IMR-90 (cell line): ENCODE measurements at regions not wholly inside any gene's neighbourhood (a gene's known extent, or its start where the extent isn't known, plus 50 kb on each side); places are given as distances from the start of the nearest gene placed in this dataset.

Experiments
- ATAC-seq: fragments of 200-7000 bp; cut with Tn5 transposase; 2 replicates; pipeline ENCODE4 v1.9.1; 2020; ENCODE audit warnings: low read depth, mild to moderate bottlenecking, moderate library complexity
- BruUV-seq: library from RNA; stranded (reverse); fragments of 400-500 nt; replicated peaks from 2 replicates; lab custom pipeline; 2021; lab: Mats Ljungman, UMichigan
- CTCF ChIA-PET: fragments of 300-600 bp; formaldehyde crosslinking; extraction: SDS; loops from one replicate; lab custom pipeline; 2021; ENCODE audit warnings: antibody characterized with exemption; lab: Yijun Ruan, JAX
- POLR2A ChIA-PET: fragments of 300-600 bp; sonication (Branson Sonifier 250); formaldehyde crosslinking; loops from one replicate; lab custom pipeline; 2022; ENCODE audit warnings: antibody characterized with exemption; ENCODE audit not compliant: unreplicated experiment; lab: Charles Lee
- DNase-seq: peaks from one replicate; pipeline ENCODE4 v3.0.0; 2013
- H2AFZ ChIP-seq: replicated peaks from 2 replicates; pipeline ENCODE3; 2013; ENCODE audit warnings: low read length, mild to moderate bottlenecking; ENCODE audit not compliant: poor library complexity
- H2AK5ac ChIP-seq: 2 replicates; pipeline ENCODE4 v1.6.1; 2013; ENCODE audit warnings: low read depth, low read length, inconsistent platforms
- H2AK9ac ChIP-seq: replicated peaks from 2 replicates; pipeline ENCODE3; 2013; ENCODE audit warnings: mild to moderate bottlenecking, low read depth, low read length, moderate library complexity; ENCODE audit not compliant: poor library complexity
- H2BK120ac ChIP-seq: 2 replicates; pipeline ENCODE4 v1.6.1; 2013; ENCODE audit warnings: low read depth, low read length, inconsistent platforms
- H2BK15ac ChIP-seq: 3 replicates; pipeline ENCODE4 v1.6.1; 2013; ENCODE audit warnings: low read depth, low read length, inconsistent platforms
- H2BK20ac ChIP-seq: 2 replicates; pipeline ENCODE4 v1.6.1; 2013; ENCODE audit warnings: low read depth, mild to moderate bottlenecking, inconsistent platforms, low read length, moderate library complexity
- H2BK5ac ChIP-seq: 2 replicates; pipeline ENCODE4 v1.6.1; 2013; ENCODE audit warnings: mild to moderate bottlenecking, low read depth, low read length, inconsistent platforms; ENCODE audit not compliant: poor library complexity, severe bottlenecking
- H3K14ac ChIP-seq: replicated peaks from 2 replicates; pipeline ENCODE4 v1.6.1; 2013; ENCODE audit warnings: low read depth, low read length, inconsistent platforms
- H3K18ac ChIP-seq: 2 replicates; pipeline ENCODE4 v1.6.1; 2013; ENCODE audit warnings: low read depth, low read length, control low read depth
- H3K23ac ChIP-seq: 2 replicates; pipeline ENCODE4 v1.6.1; 2013; ENCODE audit warnings: low read depth, low read length, inconsistent platforms
- H3K27ac ChIP-seq: 2 replicates; pipeline ENCODE4 v1.5.1; 2013; ENCODE audit warnings: mild to moderate bottlenecking, control low read depth, low read length; ENCODE audit not compliant: insufficient read depth
- H3K27me3 ChIP-seq: 2 replicates; pipeline ENCODE4 v1.6.1; 2013; ENCODE audit warnings: low read length; ENCODE audit not compliant: control insufficient read depth, insufficient read depth
- H3K36me3 ChIP-seq: 2 replicates; pipeline ENCODE4 v1.6.1; 2013; ENCODE audit warnings: low read length, mixed read lengths; ENCODE audit not compliant: control insufficient read depth, insufficient read depth
- H3K4ac ChIP-seq: 2 replicates; pipeline ENCODE4 v1.6.1; 2013; ENCODE audit warnings: low read depth, low read length, inconsistent platforms
- H3K4me1 ChIP-seq: 2 replicates; pipeline ENCODE4 v1.6.1; 2013; ENCODE audit warnings: low read length, mixed read lengths; ENCODE audit not compliant: control insufficient read depth, insufficient read depth
- H3K4me2 ChIP-seq: 2 replicates; pipeline ENCODE4 v1.6.1; 2013; ENCODE audit warnings: low read depth, mild to moderate bottlenecking, control low read depth, low read length, moderate library complexity
- H3K4me3 ChIP-seq: 2 replicates; pipeline ENCODE4 v1.5.1; 2013; ENCODE audit warnings: low read depth, mild to moderate bottlenecking, control low read depth, low read length, moderate library complexity; ENCODE audit not compliant: insufficient read depth
- H3K56ac ChIP-seq: 2 replicates; pipeline ENCODE4 v1.6.1; 2013; ENCODE audit warnings: low read length, inconsistent platforms; ENCODE audit not compliant: insufficient read depth; ENCODE audit errors: extremely low read depth
- H3K79me1 ChIP-seq, 2 experiments: 2 replicates each; pipeline ENCODE4 v1.6.1; 2013; ENCODE audit warnings: low read length in 2 of 2, inconsistent platforms in 1 of 2, low read depth in 1 of 2
- H3K9ac ChIP-seq: 2 replicates; pipeline ENCODE4 v1.6.1; 2013; ENCODE audit warnings: low read depth, low read length, control low read depth
- H3K9me1 ChIP-seq: 2 replicates; pipeline ENCODE4 v1.6.1; 2013; ENCODE audit warnings: low read length, inconsistent platforms; ENCODE audit not compliant: insufficient read depth
- H3K9me3 ChIP-seq: 2 replicates; pipeline ENCODE4 v1.6.1; 2013; ENCODE audit warnings: low read length; ENCODE audit not compliant: control insufficient read depth, insufficient read depth
- H4K20me1 ChIP-seq: 2 replicates; pipeline ENCODE4 v1.6.1; 2013; ENCODE audit warnings: low read length, inconsistent platforms; ENCODE audit not compliant: insufficient read depth
- H4K5ac ChIP-seq: 2 replicates; pipeline ENCODE4 v1.6.1; 2013; ENCODE audit warnings: mild to moderate bottlenecking, low read depth, low read length, control low read depth
- H4K8ac ChIP-seq, 2 experiments: 2 replicates each; pipeline ENCODE4 v1.6.1; 2013; ENCODE audit warnings: low read depth in 2 of 2, low read length in 2 of 2, control low read depth in 1 of 2, inconsistent platforms in 1 of 2
- H4K91ac ChIP-seq: 2 replicates; pipeline ENCODE4 v1.6.1; 2013; ENCODE audit warnings: low read depth, low read length, inconsistent platforms; ENCODE audit not compliant: insufficient read depth
- BHLHE40 ChIP-seq: fragments of 150-350 bp; IDR thresholded peaks from 2 replicates; pipeline ENCODE4 v1.6.1; 2016; ENCODE audit warnings: mild to moderate bottlenecking, low read depth, low read length
- CEBPB ChIP-seq: IDR thresholded peaks from 2 replicates; pipeline ENCODE4 v1.6.1; 2012; ENCODE audit warnings: low read depth, low read length, improper control_type of control experiment
- CHD1 ChIP-seq: IDR thresholded peaks from 2 replicates; pipeline ENCODE4 v1.6.1; 2012; ENCODE audit warnings: low read depth, low read length, improper control_type of control experiment
- CTCF ChIP-seq: conservative IDR thresholded peaks from 2 replicates; pipeline ENCODE4 v1.5.1; 2012; ENCODE audit warnings: mild to moderate bottlenecking, low read depth, low read length, improper control_type of control experiment
- ELK1 ChIP-seq: fragments of 150-350 bp; IDR thresholded peaks from 2 replicates; pipeline ENCODE4 v1.6.1; 2016; ENCODE audit warnings: low read depth, mild to moderate bottlenecking, low read length, moderate library complexity, borderline replicate concordance
- FOS ChIP-seq: fragments of 150-350 bp; IDR thresholded peaks from 2 replicates; pipeline ENCODE4 v1.6.1; 2016; ENCODE audit warnings: low read depth, low read length
- MAFK ChIP-seq: IDR thresholded peaks from 2 replicates; pipeline ENCODE4 v1.6.1; 2012; ENCODE audit warnings: low read depth, low read length, improper control_type of control experiment
- MAZ ChIP-seq: IDR thresholded peaks from 2 replicates; pipeline ENCODE4 v1.6.1; 2012; ENCODE audit warnings: low read depth, mild to moderate bottlenecking, low read length, improper control_type of control experiment, moderate library complexity, borderline replicate concordance
- MXI1 ChIP-seq: IDR thresholded peaks from 2 replicates; pipeline ENCODE4 v1.6.1; 2012; ENCODE audit warnings: low read depth, mild to moderate bottlenecking, low read length, moderate library complexity, borderline replicate concordance
- NFE2L2 ChIP-seq: fragments of 150-350 bp; IDR thresholded peaks from 2 replicates; pipeline ENCODE4 v1.6.1; 2016; ENCODE audit warnings: low read depth, mild to moderate bottlenecking, low read length
- POLR2A ChIP-seq: IDR thresholded peaks from 2 replicates; pipeline ENCODE4 v1.6.1; 2012; ENCODE audit warnings: mild to moderate bottlenecking, low read depth, low read length
- RAD21 ChIP-seq: IDR thresholded peaks from 2 replicates; pipeline ENCODE4 v1.6.1; 2012; ENCODE audit warnings: low read length, improper control_type of control experiment
- RCOR1 ChIP-seq: IDR thresholded peaks from 2 replicates; pipeline ENCODE4 v1.6.1; 2012; ENCODE audit warnings: mild to moderate bottlenecking, low read length, improper control_type of control experiment; ENCODE audit not compliant: insufficient replicate concordance
- RFX5 ChIP-seq: IDR thresholded peaks from 2 replicates; pipeline ENCODE4 v1.8.0; 2012; ENCODE audit warnings: low read depth, mild to moderate bottlenecking, low read length, moderate library complexity
- SMC3 ChIP-seq: fragments of 150-350 bp; IDR thresholded peaks from 2 replicates; pipeline ENCODE4 v1.6.1; 2016; ENCODE audit warnings: low read depth, mild to moderate bottlenecking, antibody characterized with exemption, low read length, moderate library complexity
- USF2 ChIP-seq: fragments of 150-350 bp; IDR thresholded peaks from 2 replicates; pipeline ENCODE4 v1.6.1; 2017; ENCODE audit warnings: mild to moderate bottlenecking, antibody characterized with exemption, low read length, low read depth
- WGBS, 2 experiments: methylation state at CpG; one replicate each; pipeline versions ENCODE4 v1.1.5 to v1.1.7; 2013; ENCODE audit warnings: missing lambda C conversion rate in 2 of 2; ENCODE audit not compliant: insufficient read length in 1 of 2; ENCODE audit errors: extremely low coverage in 2 of 2; 5-methylcytosine and 5-hydroxymethylcytosine counted together
- dilution Hi-C: fragments of 300-500 bp; cut with HindIII; formaldehyde crosslinking; loops from one replicate; pipeline ENCODE4 v1.14.3; 2018; ENCODE audit warnings: low sequenced_read_pairs; ENCODE audit not compliant: unreplicated experiment
- in situ Hi-C: fragments of 300-500 bp; cut with MboI; formaldehyde crosslinking; loops from 3 replicates; pipeline ENCODE4 v1.14.3; 2019; ENCODE audit warnings: low sequenced_read_pairs, inconsistent platforms, mixed read lengths
- intact Hi-C: fragments of 100-400 bp; cut with micrococcal nuclease; formaldehyde crosslinking; loops from 2 replicates; pipeline ENCODE4 v1.10.0; 2022

- H3K4me3 ChIP-seq = no peak overlapping the region
- no peak overlapping the region for H3K56ac ChIP-seq
- H4K8ac ChIP-seq = no peak overlapping the region
- H4K91ac ChIP-seq = no peak overlapping the region
- peaks cover 2% of the 10 kb centered on the region; the same call in 1 of the 2 replicates for H3K27me3 ChIP-seq
- DNase-seq (no peak), ATAC-seq (no peak)
- no peak overlapping the region for H3K18ac ChIP-seq
- H2BK20ac ChIP-seq = no peak overlapping the region
- H3K9me3 ChIP-seq = no peaks in the 10 kb centered on the region; the same call in 1 of the 2 replicates
- no peak overlapping the region for H3K27ac ChIP-seq
- no peaks in the 10 kb centered on the region for H3K36me3 ChIP-seq
- CTCF ChIA-PET = no interaction called here
- no peak overlapping the region for H3K4ac ChIP-seq
- H3K79me1 ChIP-seq = no peaks in the 10 kb centered on the region
- no peak overlapping the region; the same call in 1 of the 2 replicates for H2AK5ac ChIP-seq
- no peak overlapping the region for H2AFZ ChIP-seq
- H3K14ac ChIP-seq = no peak overlapping the region
- H2BK5ac ChIP-seq = no peak overlapping the region
- H3K9me1 ChIP-seq = no peaks in the 10 kb centered on the region
- H3K9ac ChIP-seq = no peak overlapping the region
- intact Hi-C loops (no loop called here), in situ Hi-C loops (no loop called here), dilution Hi-C loops (no loop called here)
- no peak overlapping the region for H3K4me2 ChIP-seq
- no peak overlapping the region for H3K23ac ChIP-seq
- BruUV-seq = no TSS peak
- no peaks in the 10 kb centered on the region for H3K4me1 ChIP-seq
- TF ChIP-seq RAD21 = no peak
- no peak for TF ChIP-seq POLR2A
- no peak for TF ChIP-seq BHLHE40
- no peak for TF ChIP-seq RFX5
- TF ChIP-seq MAZ = no peak
- no peak for TF ChIP-seq NFE2L2
- no peak for TF ChIP-seq MXI1
- no peak for TF ChIP-seq CHD1
- no peak for TF ChIP-seq RCOR1
- no peak for TF ChIP-seq SMC3
- no peak for TF ChIP-seq ELK1
- TF ChIP-seq FOS = no peak
- TF ChIP-seq CTCF = no peak
- no peak for TF ChIP-seq USF2
- no peak for TF ChIP-seq MAFK
- no peak for TF ChIP-seq CEBPB
- POLR2A ChIA-PET = no interaction called here
- no peak overlapping the region for H4K5ac ChIP-seq
- no peak overlapping the region for H2BK15ac ChIP-seq
- H2AK9ac ChIP-seq = no peak overlapping the region
- WGBS, 2 experiments = no CpG with 5 or more reads among the region's 4 CpGs
- H2BK120ac ChIP-seq = no peak overlapping the region
- H4K20me1 ChIP-seq = no peaks in the 10 kb centered on the region
Observed at GRCh38 chr4:127558088-127558487, 74.7 kb upstream of the INTU start.
